NB4 (cell line): ENCODE measurements at regions not wholly inside any gene's neighbourhood (a gene's known extent, or its start where the extent isn't known, plus 50 kb on each side); places are given as distances from the start of the nearest gene placed in this dataset.

ENCODE experiments used
- CTCF ChIP-seq: IDR thresholded peaks from one replicate; pipeline ENCODE4 v1.5.1; 2012; ENCODE audit warnings: low read depth, low read length
- MAX ChIP-seq: IDR thresholded peaks from 2 replicates; pipeline ENCODE4 v1.6.1; 2011; ENCODE audit warnings: low read depth, low read length
- MYC ChIP-seq: IDR thresholded peaks from 2 replicates; pipeline ENCODE4 v1.6.1; 2011; ENCODE audit warnings: low read depth, low read length
- POLR2A ChIP-seq: IDR thresholded peaks from 2 replicates; pipeline ENCODE4 v1.6.1; 2011; ENCODE audit warnings: mild to moderate bottlenecking; ENCODE audit not compliant: insufficient read length; ENCODE audit errors: extremely low read depth

- no peak for TF ChIP-seq CTCF
- TF ChIP-seq POLR2A, result no peak
- TF ChIP-seq MAX, result no peak
- no peak for TF ChIP-seq MYC
Measured at GRCh38 chr17:54191261-54191660, 368.5 kb downstream of the KIF2B start.
